ENCODE measurements at regions not wholly inside any gene's neighbourhood (a gene's known extent, or its start where the extent isn't known, plus 50 kb on each side); places are given as distances from the start of the nearest gene placed in this dataset.

- TF ChIP-seq CTCF (IDR thresholded peaks at IDR 0.05) (no peak), EZH2 (IDR thresholded peaks at IDR 0.05; ENCODE audit: borderline replicate concordance, insufficient read depth, low read depth, low read length, poor library complexity, severe bottlenecking) (no peak)
Observed at GRCh38 chr7:156220701-156221100, 408.4 kb upstream of the SHH start.

Data from B cell (primary cell).